HAP-1 (cell line): ENCODE measurements at regions not wholly inside any gene's neighbourhood (a gene's known extent, or its start where the extent isn't known, plus 50 kb on each side); places are given as distances from the start of the nearest gene placed in this dataset.

ENCODE experiments used
- DNase-seq, 2 experiments: peaks; one replicate each; pipeline ENCODE4 v3.0.0-alpha.2; 2016 to 2020; ENCODE audit warnings: low spot score in 2 of 2
- H3K27me3 ChIP-seq: fragments of 250-450 bp; sonication (Bioruptor Pico); 2 replicates; pipeline ENCODE4 v1.5.1; 2020; ENCODE audit warnings: low read depth, mild to moderate bottlenecking, moderate library complexity
- H3K36me3 ChIP-seq: fragments of 250-450 bp; sonication (Bioruptor Pico); replicated peaks from 2 replicates; pipeline ENCODE4 v1.5.1; 2020; ENCODE audit warnings: mild to moderate bottlenecking
- H3K4me1 ChIP-seq: fragments of 250-450 bp; sonication (Bioruptor Pico); 2 replicates; pipeline ENCODE4 v1.5.1; 2020; ENCODE audit warnings: mild to moderate bottlenecking
- H3K4me3 ChIP-seq: fragments of 250-450 bp; sonication (Bioruptor Pico); 2 replicates; pipeline ENCODE4 v1.5.1; 2020; ENCODE audit warnings: mild to moderate bottlenecking, moderate library complexity
- H3K9me3 ChIP-seq: fragments of 250-450 bp; sonication (Bioruptor Pico); 2 replicates; pipeline ENCODE4 v1.5.1; 2020; ENCODE audit warnings: mild to moderate bottlenecking, moderate library complexity
- in situ Hi-C: fragments of 300-500 bp; cut with MboI; formaldehyde crosslinking; loops from 3 replicates; pipeline ENCODE4 v1.14.3; 2020; ENCODE audit warnings: low sequenced_read_pairs, inconsistent platforms, mixed read lengths

GRCh38 chr4:174116021-174116420 is 167.4 kb downstream of the FBXO8 start:
- H3K27me3 ChIP-seq, result peaks cover 41% of the 10 kb centered on the region
- no peaks in the 10 kb centered on the region for H3K4me1 ChIP-seq
- H3K9me3 ChIP-seq, result no peaks in the 10 kb centered on the region
- no peaks in the 10 kb centered on the region for H3K36me3 ChIP-seq
- DNase-seq, result no peak
- H3K4me3 ChIP-seq, result no peak overlapping the region
- in situ Hi-C loops, result no loop called here

GRCh38 chr4:174111422-174111821 is 172.0 kb downstream of the FBXO8 start:
- Histone ChIP-seq H3K27me3 (peaks cover 40% of the 10 kb centered on the region), H3K9me3 (no peaks in the 10 kb centered on the region), H3K4me1 (no peaks in the 10 kb centered on the region), H3K36me3 (no peaks in the 10 kb centered on the region), H3K4me3 (no peak overlapping the region)
- DNase-seq, result no peak
- in situ Hi-C loops, result no loop called here

DNA sequence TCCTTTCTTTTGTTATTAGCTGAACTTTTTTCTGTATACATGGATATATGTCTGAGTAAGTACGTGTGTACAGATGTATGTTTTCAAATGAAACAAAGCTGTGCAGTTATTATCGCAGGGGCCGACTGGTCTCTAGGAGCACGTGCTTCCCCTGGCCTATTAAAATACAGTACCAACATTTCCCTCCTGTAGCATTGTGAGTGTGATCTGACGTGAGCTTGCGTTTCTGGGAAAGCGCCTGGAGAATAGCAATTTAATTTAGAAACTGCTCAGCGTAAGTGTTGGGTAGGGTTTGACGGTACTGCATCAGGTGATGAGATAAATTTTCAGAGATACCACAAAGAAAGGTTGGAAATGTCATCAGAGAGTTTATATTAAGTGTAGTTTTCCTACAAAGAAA is 173.3 kb downstream of the FBXO8 start:
- no peaks in the 10 kb centered on the region for H3K9me3 ChIP-seq
- H3K4me3 ChIP-seq, result no peak overlapping the region
- no peaks in the 10 kb centered on the region for H3K36me3 ChIP-seq
- H3K27me3 ChIP-seq, result peaks cover 30% of the 10 kb centered on the region
- in situ Hi-C loops, result no loop called here
- no peaks in the 10 kb centered on the region for H3K4me1 ChIP-seq
- no peak for DNase-seq

DNA sequence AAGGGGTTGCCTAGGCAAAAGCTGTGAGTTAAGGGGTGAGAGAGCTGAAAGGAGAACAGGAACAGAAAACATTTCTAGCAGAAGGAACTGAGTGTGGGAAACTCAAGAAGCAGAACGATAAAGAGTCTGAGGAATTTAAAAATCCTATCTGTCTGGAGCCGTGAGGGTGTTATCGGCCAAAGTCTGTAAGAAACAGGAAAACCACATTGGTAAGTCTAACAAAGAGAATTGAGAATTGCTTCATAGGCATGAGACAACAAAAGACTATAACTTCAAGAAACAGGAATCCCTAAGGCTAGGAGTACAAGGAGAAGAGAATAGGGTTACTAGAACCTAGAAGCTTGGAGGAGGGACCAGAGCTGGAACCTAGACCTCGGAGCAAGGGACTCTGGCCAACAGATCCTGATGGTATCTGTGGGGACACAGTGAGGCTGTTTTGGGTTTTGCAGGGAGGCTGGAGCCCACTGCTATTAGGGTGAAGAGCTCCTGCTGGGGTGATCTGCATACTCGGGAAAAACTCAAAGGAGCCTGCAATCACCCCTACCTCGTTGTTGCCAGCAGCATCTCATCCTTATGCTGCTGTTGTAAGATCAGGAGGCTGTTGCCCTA is 175.6 kb downstream of the FBXO8 start:
- Histone ChIP-seq H3K9me3 (no peaks in the 10 kb centered on the region), H3K4me3 (no peak overlapping the region), H3K4me1 (no peaks in the 10 kb centered on the region), H3K27me3 (peaks cover 23% of the 10 kb centered on the region), H3K36me3 (no peaks in the 10 kb centered on the region)
- no peak for DNase-seq
- in situ Hi-C loops, result no loop called here

DNA sequence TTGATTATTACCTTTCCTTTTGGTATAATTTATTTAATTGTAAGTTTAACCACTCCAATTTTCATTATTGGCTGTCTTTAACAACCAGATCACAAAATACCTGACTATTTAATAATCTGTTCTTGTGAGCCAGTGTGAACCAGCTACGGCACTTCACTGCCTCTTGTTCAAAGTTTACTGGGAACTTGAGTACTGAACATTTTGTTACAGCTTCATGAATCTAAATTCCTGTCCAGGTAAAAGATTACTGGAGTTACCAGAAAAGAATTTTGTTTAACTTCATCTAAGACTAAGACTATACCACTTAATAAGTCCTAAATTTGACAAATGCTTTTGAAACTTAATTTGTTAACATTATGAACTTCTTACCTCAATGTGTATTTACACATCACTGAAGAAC is 178.3 kb downstream of the FBXO8 start:
- Histone ChIP-seq H3K9me3 (no peaks in the 10 kb centered on the region), H3K36me3 (no peaks in the 10 kb centered on the region), H3K27me3 (peaks cover 16% of the 10 kb centered on the region), H3K4me3 (no peak overlapping the region), H3K4me1 (no peaks in the 10 kb centered on the region)
- DNase-seq, result no peak
- in situ Hi-C loops, result no loop called here

DNA sequence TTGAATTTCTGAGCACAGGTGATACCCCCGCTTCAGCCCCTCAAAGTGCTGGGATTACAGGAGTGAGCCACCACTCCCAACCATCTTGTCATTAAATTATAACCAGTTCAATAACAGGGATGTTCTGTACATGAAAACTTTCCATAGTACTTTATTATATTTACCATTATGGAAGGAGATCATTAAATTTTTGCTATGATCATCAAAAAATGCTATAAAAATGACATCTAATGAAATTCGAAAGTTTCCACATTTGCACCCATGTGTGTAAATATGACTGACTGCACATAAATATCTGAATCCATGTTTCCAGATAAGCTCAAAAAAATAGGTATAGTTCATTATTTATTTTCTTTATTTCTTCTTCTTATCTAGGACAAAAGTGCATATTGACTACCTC is 182.6 kb downstream of the FBXO8 start:
- no peaks in the 10 kb centered on the region for H3K36me3 ChIP-seq
- no peaks in the 10 kb centered on the region for H3K4me1 ChIP-seq
- H3K27me3 ChIP-seq, result peaks cover 7% of the 10 kb centered on the region; the same call in 1 of the 2 replicates
- no peaks in the 10 kb centered on the region for H3K9me3 ChIP-seq
- no peak for DNase-seq
- no peak overlapping the region for H3K4me3 ChIP-seq
- in situ Hi-C loops, result no loop called here

DNA sequence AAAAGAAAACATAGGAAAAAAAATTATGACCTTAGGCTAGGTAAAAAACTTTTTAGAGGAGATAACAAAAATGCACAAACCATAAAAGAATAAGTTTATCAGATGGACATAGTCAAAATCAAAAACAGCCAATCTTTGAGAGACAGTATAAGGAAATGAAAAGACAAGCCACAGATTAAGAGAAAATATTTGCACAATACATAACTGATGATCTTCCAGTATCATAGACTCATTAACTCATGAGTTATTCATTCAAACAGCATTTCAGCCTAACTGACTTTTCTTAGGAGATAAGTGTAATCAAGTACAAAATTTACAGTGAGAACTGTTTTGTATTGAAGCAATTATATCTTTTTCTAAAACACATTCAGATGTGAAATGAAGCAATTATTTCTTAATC is 183.8 kb downstream of the FBXO8 start:
- H3K4me1 ChIP-seq, result no peaks in the 10 kb centered on the region
- H3K27me3 ChIP-seq, result peaks cover 3% of the 10 kb centered on the region; the same call in 1 of the 2 replicates
- no peak for DNase-seq
- H3K9me3 ChIP-seq, result no peaks in the 10 kb centered on the region
- in situ Hi-C loops, result no loop called here
- H3K36me3 ChIP-seq, result no peaks in the 10 kb centered on the region
- H3K4me3 ChIP-seq, result no peak overlapping the region

DNA sequence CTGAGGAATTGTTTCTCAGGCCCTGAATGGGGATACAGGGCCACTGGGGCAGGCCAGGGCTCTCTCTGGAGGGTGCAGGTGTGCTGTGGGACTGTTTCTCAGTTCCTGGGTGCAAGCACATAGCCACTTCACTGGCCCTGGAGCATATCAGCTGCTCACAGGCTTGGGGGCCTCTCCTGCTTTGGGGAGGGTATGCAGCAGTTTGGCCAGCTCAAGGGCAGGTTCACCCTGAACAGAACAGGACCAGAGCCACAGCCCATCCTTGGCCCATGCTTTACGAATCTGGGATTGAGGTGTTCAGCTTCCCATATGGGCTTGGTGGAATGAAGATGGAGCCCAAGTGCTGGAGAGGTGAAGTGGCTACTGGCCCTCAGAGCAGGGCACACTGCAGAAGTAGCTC is 186.5 kb downstream of the FBXO8 start:
- Histone ChIP-seq H3K4me1 (no peaks in the 10 kb centered on the region), H3K27me3 (no peaks in the 10 kb centered on the region), H3K9me3 (no peaks in the 10 kb centered on the region), H3K36me3 (no peaks in the 10 kb centered on the region), H3K4me3 (no peak overlapping the region)
- in situ Hi-C loops, result no loop called here
- DNase-seq, result no peak

DNA sequence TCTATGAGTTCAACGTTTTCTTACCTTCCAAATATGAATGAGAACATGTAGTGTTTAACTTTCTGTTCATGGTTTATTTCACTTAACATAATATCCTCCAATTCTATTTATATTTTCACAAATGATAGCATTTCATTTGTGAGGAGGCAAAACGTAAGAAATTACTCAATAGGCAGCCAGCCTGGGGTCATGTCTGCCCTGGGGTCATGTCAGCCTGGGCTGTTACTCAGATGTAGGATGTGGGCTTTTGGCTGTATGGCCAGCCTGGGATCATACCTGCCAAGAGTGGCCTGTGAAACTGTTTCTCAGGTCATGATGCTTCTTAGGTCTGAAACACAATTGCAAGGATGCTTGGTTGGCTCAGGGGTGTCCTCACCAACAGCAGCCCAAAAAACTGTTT is 187.0 kb downstream of the FBXO8 start:
- DNase-seq, result no peak
- Histone ChIP-seq H3K4me1 (no peaks in the 10 kb centered on the region), H3K9me3 (no peaks in the 10 kb centered on the region), H3K27me3 (no peaks in the 10 kb centered on the region), H3K36me3 (no peaks in the 10 kb centered on the region), H3K4me3 (no peak overlapping the region)
- in situ Hi-C loops, result no loop called here

GRCh38 chr4:174091130-174091529 is 192.3 kb downstream of the FBXO8 start:
- Histone ChIP-seq H3K9me3 (no peaks in the 10 kb centered on the region), H3K36me3 (no peaks in the 10 kb centered on the region), H3K4me1 (no peaks in the 10 kb centered on the region), H3K27me3 (no peaks in the 10 kb centered on the region), H3K4me3 (no peak overlapping the region)
- in situ Hi-C loops, result no loop called here
- no peak for DNase-seq

DNA sequence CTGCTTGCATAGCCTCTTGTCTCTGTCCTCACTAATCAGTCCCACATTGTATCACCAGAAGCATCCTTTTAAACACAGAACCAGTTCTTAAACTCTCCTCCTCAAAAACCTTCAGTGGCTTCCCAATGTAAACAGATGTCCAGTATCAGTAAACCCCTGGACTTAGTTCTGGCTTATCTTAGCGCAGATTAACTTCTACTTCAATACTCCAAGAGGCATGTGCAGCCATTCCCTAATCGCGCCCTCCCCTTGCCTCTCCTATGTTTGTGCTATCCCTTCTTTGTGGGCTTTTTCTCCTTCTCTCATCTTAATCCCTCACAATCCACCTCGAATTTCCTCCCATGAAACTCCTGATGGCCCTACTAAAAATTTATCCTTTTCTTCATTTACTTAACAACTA is 193.8 kb downstream of the FBXO8 start:
- H3K9me3 ChIP-seq, result no peaks in the 10 kb centered on the region
- no peak for DNase-seq
- no peaks in the 10 kb centered on the region for H3K27me3 ChIP-seq
- in situ Hi-C loops, result no loop called here
- H3K36me3 ChIP-seq, result no peaks in the 10 kb centered on the region
- no peak overlapping the region for H3K4me3 ChIP-seq
- peaks cover 2% of the 10 kb centered on the region; the same call in 1 of the 2 replicates for H3K4me1 ChIP-seq

DNA sequence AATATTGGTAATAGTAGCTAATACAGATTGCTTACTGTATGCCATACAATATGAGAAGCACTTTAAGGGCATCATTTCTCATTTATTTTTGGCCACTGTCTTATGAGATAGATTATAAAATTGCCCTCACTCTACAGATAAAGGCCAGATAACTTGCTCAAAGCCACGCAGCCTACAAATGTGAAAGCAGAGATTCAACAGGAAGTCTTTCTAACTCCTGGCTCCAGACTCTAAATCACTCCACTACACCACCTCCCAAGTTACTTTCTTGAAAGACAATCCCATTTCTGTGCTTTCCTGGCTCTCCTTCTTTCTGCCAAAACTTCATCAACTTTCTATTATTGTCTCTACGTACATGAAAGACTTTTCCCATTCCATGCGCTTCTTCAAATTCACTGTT is 194.7 kb downstream of the FBXO8 start:
- Histone ChIP-seq H3K4me1 (peaks cover 2% of the 10 kb centered on the region; the same call in 1 of the 2 replicates), H3K4me3 (no peak overlapping the region), H3K27me3 (no peaks in the 10 kb centered on the region), H3K36me3 (no peaks in the 10 kb centered on the region), H3K9me3 (no peaks in the 10 kb centered on the region)
- in situ Hi-C loops, result no loop called here
- no peak for DNase-seq

DNA sequence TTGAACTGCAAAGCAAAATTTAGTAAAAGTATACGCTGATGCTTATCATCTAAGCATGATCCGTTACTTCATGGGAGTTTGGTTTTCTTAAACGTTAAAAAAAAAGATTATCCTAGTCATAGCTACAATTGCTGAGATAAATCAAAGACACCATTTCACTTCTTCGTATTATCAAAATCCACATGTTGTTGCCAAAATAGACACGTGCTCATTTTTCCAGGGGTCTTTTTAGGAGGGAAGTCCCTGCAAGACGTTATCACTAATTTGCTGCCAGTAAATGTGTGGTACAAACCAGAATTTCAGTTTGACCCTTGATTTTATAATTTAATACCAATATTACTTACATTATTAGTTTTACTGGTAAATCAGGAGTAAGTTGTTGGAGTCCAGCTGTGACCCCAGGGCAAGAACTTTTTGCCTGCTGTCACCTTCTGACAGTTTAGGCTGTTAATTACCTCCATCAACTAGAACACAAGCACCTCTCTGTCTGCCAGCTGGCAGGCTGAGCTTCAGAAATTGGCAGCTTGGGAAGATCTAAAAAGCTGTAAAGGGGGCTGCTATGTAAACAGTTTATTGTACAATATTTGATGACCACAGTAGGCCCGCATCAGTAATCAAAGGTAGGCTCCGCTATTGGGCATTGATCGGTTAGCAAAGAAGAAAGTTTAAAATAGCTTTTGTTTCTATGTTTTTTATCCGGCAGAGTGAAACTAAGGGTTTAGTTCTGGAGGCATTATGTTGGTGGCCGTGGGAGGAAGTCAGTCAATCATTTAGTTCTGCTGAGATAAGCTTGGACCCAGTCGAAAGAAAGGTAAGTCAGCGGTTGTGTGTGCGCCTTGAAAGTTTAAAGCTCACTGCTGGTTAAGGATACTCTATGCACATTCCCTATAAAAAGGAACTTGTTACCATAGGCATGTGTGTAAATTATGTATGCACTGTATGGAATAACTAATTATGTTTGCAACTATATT is 196.4 kb downstream of the FBXO8 start:
- DNase-seq, result no peak
- no peaks in the 10 kb centered on the region for H3K27me3 ChIP-seq
- no peaks in the 10 kb centered on the region for H3K36me3 ChIP-seq
- no peaks in the 10 kb centered on the region for H3K9me3 ChIP-seq
- in situ Hi-C loops, result no loop called here
- H3K4me3 ChIP-seq, result no peak overlapping the region
- peaks cover 2% of the 10 kb centered on the region; the same call in 1 of the 2 replicates for H3K4me1 ChIP-seq

- Histone ChIP-seq H3K36me3 (no peaks in the 10 kb centered on the region), H3K27me3 (no peaks in the 10 kb centered on the region), H3K4me1 (peaks cover 2% of the 10 kb centered on the region; the same call in 1 of the 2 replicates), H3K9me3 (no peaks in the 10 kb centered on the region), H3K4me3 (no peak overlapping the region)
- DNase-seq, result no peak
- in situ Hi-C loops, result no loop called here
Measured at GRCh38 chr4:174084981-174085380, 198.5 kb downstream of the FBXO8 start.
